ENCODE measurements at regions not wholly inside any gene's neighbourhood (a gene's known extent, or its start where the extent isn't known, plus 50 kb on each side); places are given as distances from the start of the nearest gene placed in this dataset.

DNA sequence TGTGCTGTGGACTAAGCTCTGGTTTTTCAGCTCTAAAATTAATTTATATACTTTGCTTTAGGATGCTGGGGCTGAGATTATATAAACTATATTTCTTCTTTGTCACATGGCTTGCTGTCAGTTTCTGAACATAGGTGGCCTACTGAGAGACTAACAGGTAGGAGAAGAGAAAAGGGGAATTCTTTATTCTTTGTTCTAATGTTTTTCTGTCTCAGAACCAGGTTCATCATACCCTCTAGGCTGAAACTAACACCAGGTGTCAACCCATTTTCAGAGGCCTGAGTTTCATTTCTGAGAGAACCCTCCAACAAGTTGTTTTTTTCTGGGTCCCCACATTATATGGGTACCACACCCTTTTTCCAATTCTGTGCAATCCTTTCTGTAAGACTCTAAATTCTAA lies 843.6 kb downstream of the TRIB2 start:
- Histone ChIP-seq H3K36me3 (ENCODE audit: insufficient read depth, low read length) (no peaks in the 10 kb centered on the region), H2AFZ (ENCODE audit: low read depth, low read length) (no peak overlapping the region), H4K20me1 (ENCODE audit: insufficient read depth, low read length) (no peaks in the 10 kb centered on the region), H3K27ac (ENCODE audit: low read length) (no peak overlapping the region), H3K4me1 (ENCODE audit: insufficient read depth, low read length) (no peaks in the 10 kb centered on the region), H3K4me2 (ENCODE audit: insufficient read depth, low read length) (no peak overlapping the region), H3K4me3 (ENCODE audit: low read depth in 1 of 2, low read length in 2 of 2) (no peak overlapping the region), H3K79me2 (ENCODE audit: insufficient read depth, low read length) (no peaks in the 10 kb centered on the region), H3K9ac (ENCODE audit: low read depth, low read length) (no peak overlapping the region), H3K27me3 (ENCODE audit: insufficient read depth, low read length, poor library complexity) (no peaks in the 10 kb centered on the region), H3K9me3 (ENCODE audit: insufficient read depth, low read length, severe bottlenecking) (no peaks in the 10 kb centered on the region)
- TF ChIP-seq CTCF (IDR thresholded peaks at IDR 0.05; ENCODE audit: borderline replicate concordance, extremely low read depth, low read length, poor library complexity, severe bottlenecking) (no peak), EZH2 (IDR thresholded peaks at IDR 0.05; ENCODE audit: borderline replicate concordance, low read depth, low read length, severe bottlenecking) (no peak)
- DNase-seq: no peak
- no peak for ATAC-seq (ENCODE audit: insufficient read depth, low read depth)

DNA sequence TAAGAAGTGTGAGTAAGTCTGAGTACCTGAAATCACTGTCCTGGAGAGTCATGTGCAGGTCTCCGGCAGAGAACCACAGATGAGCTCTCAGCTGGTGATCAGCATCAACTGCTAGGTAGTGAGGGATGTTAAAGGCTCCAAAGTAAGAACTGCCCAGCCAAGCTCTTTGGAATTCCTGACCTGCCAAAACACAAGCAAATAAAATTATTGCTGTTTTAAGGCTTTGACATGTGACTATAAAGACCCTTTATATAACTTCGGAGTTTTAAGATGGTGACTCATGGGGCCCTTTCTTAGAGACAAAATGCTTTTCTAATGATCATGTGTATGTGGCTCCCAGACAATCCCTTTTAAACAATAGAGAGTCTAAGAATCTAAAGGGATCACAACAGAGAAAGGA lies 855.7 kb downstream of the TRIB2 start:
- Histone ChIP-seq H3K27ac (ENCODE audit: low read length) (no peak overlapping the region), H3K9me3 (ENCODE audit: insufficient read depth, low read length, severe bottlenecking) (no peaks in the 10 kb centered on the region), H3K79me2 (ENCODE audit: insufficient read depth, low read length) (no peaks in the 10 kb centered on the region), H3K27me3 (ENCODE audit: insufficient read depth, low read length, poor library complexity) (no peaks in the 10 kb centered on the region), H3K4me3 (ENCODE audit: low read depth in 1 of 2, low read length in 2 of 2) (no peak overlapping the region), H4K20me1 (ENCODE audit: insufficient read depth, low read length) (no peaks in the 10 kb centered on the region), H3K9ac (ENCODE audit: low read depth, low read length) (no peak overlapping the region), H3K4me2 (ENCODE audit: insufficient read depth, low read length) (no peak overlapping the region), H3K36me3 (ENCODE audit: insufficient read depth, low read length) (no peaks in the 10 kb centered on the region), H3K4me1 (ENCODE audit: insufficient read depth, low read length) (no peaks in the 10 kb centered on the region), H2AFZ (ENCODE audit: low read depth, low read length) (no peak overlapping the region)
- ATAC-seq (ENCODE audit: insufficient read depth, low read depth): no peak
- TF ChIP-seq CTCF (IDR thresholded peaks at IDR 0.05; ENCODE audit: borderline replicate concordance, extremely low read depth, low read length, poor library complexity, severe bottlenecking) (no peak), EZH2 (IDR thresholded peaks at IDR 0.05; ENCODE audit: borderline replicate concordance, low read depth, low read length, severe bottlenecking) (no peak)
- no peak for DNase-seq

DNA sequence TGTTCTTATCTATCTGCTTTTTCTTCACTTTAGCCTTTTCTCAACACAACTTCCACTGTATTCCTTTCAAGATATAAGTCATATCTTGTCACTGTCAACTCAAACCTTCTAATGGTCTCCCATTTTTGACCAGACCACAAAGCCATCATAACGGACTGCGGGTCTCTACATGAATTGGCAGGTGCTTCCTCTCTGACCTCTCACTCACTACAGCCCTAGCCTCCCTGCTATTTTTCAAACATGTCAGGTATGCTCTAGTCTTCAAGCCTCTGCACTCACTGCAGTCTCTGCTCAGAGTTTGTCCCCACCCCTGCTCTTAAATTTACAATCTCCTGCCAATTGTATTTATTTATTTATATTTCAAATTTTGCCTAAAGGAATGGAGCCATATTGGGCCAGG lies 858.1 kb downstream of the TRIB2 start:
- Histone ChIP-seq H3K4me2 (ENCODE audit: insufficient read depth, low read length) (no peak overlapping the region), H3K79me2 (ENCODE audit: insufficient read depth, low read length) (no peaks in the 10 kb centered on the region)

More for the DNA sequence above, 858.1 kb downstream of the TRIB2 start:
- Histone ChIP-seq H3K4me1 (ENCODE audit: insufficient read depth, low read length) (no peaks in the 10 kb centered on the region), H4K20me1 (ENCODE audit: insufficient read depth, low read length) (no peaks in the 10 kb centered on the region), H2AFZ (ENCODE audit: low read depth, low read length) (no peak overlapping the region), H3K27ac (ENCODE audit: low read length) (no peak overlapping the region), H3K9me3 (ENCODE audit: insufficient read depth, low read length, severe bottlenecking) (no peaks in the 10 kb centered on the region), H3K4me3 (ENCODE audit: low read depth in 1 of 2, low read length in 2 of 2) (no peak overlapping the region), H3K9ac (ENCODE audit: low read depth, low read length) (no peak overlapping the region), H3K27me3 (ENCODE audit: insufficient read depth, low read length, poor library complexity) (no peaks in the 10 kb centered on the region), H3K36me3 (ENCODE audit: insufficient read depth, low read length) (no peaks in the 10 kb centered on the region)
- ATAC-seq (ENCODE audit: insufficient read depth, low read depth) (no peak), DNase-seq (no peak)
- no peak for TF ChIP-seq CTCF (IDR thresholded peaks at IDR 0.05; ENCODE audit: borderline replicate concordance, extremely low read depth, low read length, poor library complexity, severe bottlenecking)
- TF ChIP-seq EZH2 (IDR thresholded peaks at IDR 0.05; ENCODE audit: borderline replicate concordance, low read depth, low read length, severe bottlenecking): no peak
